T1000 (cell line): ENCODE measurements at regions not wholly inside any gene's neighbourhood (a gene's known extent, or its start where the extent isn't known, plus 50 kb on each side); places are given as distances from the start of the nearest gene placed in this dataset.
"Not testable (repeated sequence)": the region's sequence is repeated elsewhere in the genome, so short reads cannot be mapped to it uniquely, and the experiment has no call there.

ENCODE experiments used
- DNase-seq: peaks from one replicate; lab custom pipeline; 2025; ENCODE audit warnings: mixed read lengths; lab: John Stamatoyannopoulos, UW

GRCh38 chr3:178203165-178203564, 333.1 kb upstream of the KCNMB2 start:
- no peak for DNase-seq

- no peak for DNase-seq
Measured at GRCh38 chr3:178203650-178204049, 332.6 kb upstream of the KCNMB2 start.

GRCh38 chr3:178205740-178206139, 330.5 kb upstream of the KCNMB2 start:
- no peak for DNase-seq

- no peak for DNase-seq
Measured at GRCh38 chr3:178206521-178206920, 329.7 kb upstream of the KCNMB2 start.

GRCh38 chr3:178207161-178207560, 329.1 kb upstream of the KCNMB2 start:
- not testable (repeated sequence) for DNase-seq

- not testable (repeated sequence) for DNase-seq
Measured at GRCh38 chr3:178207627-178208026, 328.6 kb upstream of the KCNMB2 start.

- DNase-seq: not testable (repeated sequence)
Measured at GRCh38 chr3:178209116-178209515, 327.1 kb upstream of the KCNMB2 start.

GRCh38 chr3:178209618-178210017, 326.6 kb upstream of the KCNMB2 start:
- not testable (repeated sequence) for DNase-seq

GRCh38 chr3:178211086-178211485, 325.1 kb upstream of the KCNMB2 start:
- not testable (repeated sequence) for DNase-seq

- DNase-seq: no peak
Measured at GRCh38 chr3:178217479-178217878, 318.8 kb upstream of the KCNMB2 start.

GRCh38 chr3:178218231-178218630, 318.0 kb upstream of the KCNMB2 start:
- DNase-seq: no peak

- DNase-seq: not testable (repeated sequence)
Measured at GRCh38 chr3:178219661-178220060, 316.6 kb upstream of the KCNMB2 start.

- DNase-seq: no peak
Measured at GRCh38 chr3:178223876-178224275, 312.4 kb upstream of the KCNMB2 start.

- no peak for DNase-seq
Measured at GRCh38 chr3:178226094-178226493, 310.1 kb upstream of the KCNMB2 start.

GRCh38 chr3:178231645-178232044, 304.6 kb upstream of the KCNMB2 start:
- no peak for DNase-seq

GRCh38 chr3:178233371-178234071, 302.7 kb upstream of the KCNMB2 start:
- DNase-seq: no peak

- DNase-seq: no peak
Measured at GRCh38 chr3:178236555-178237277, 299.5 kb upstream of the KCNMB2 start.

- no peak for DNase-seq
Measured at GRCh38 chr3:178238179-178238578, 298.1 kb upstream of the KCNMB2 start.

GRCh38 chr3:178244733-178245709, 291.2 kb upstream of the KCNMB2 start:
- no peak for DNase-seq

- no peak for DNase-seq
Measured at GRCh38 chr3:178246004-178246403, 290.2 kb upstream of the KCNMB2 start.

- no peak for DNase-seq
Measured at GRCh38 chr3:178255315-178255714, 280.9 kb upstream of the KCNMB2 start.

- DNase-seq: no peak
Measured at GRCh38 chr3:178257491-178257890, 278.7 kb upstream of the KCNMB2 start.
